ENCODE measurements at regions not wholly inside any gene's neighbourhood (a gene's known extent, or its start where the extent isn't known, plus 50 kb on each side); places are given as distances from the start of the nearest gene placed in this dataset.
A peak's percentile ranks its signal among the peaks of the same experiment; 100 is the strongest.

- DNase-seq (ENCODE audit: low spot score): no peak
These were observed 153.8 kb downstream of the ASB1 start for GRCh38 chr2:238580486-238580885.

- DNase-seq (ENCODE audit: low spot score): no peak
These were observed 154.4 kb downstream of the ASB1 start for GRCh38 chr2:238581126-238581525.

- DNase-seq (ENCODE audit: low spot score): no peak
These were observed 155.4 kb downstream of the ASB1 start for GRCh38 chr2:238582159-238582558.

- DNase-seq (ENCODE audit: low spot score): no peak
These were observed 157.9 kb downstream of the ASB1 start for GRCh38 chr2:238584617-238585016.

- DNase-seq (ENCODE audit: low spot score): no peak
These were observed 159.4 kb downstream of the ASB1 start for GRCh38 chr2:238585836-238586821.

GRCh38 chr2:238586931-238587775 is 160.4 kb downstream of the ASB1 start:
- no peak for DNase-seq (ENCODE audit: low spot score)

- no peak for DNase-seq (ENCODE audit: low spot score)
These were observed 161.3 kb downstream of the ASB1 start for GRCh38 chr2:238587776-238588660.

GRCh38 chr2:238589591-238590460 is 163.1 kb downstream of the ASB1 start:
- DNase-seq (ENCODE audit: low spot score): no peak

- no peak for DNase-seq (ENCODE audit: low spot score)
These were observed 165.0 kb downstream of the ASB1 start for GRCh38 chr2:238591732-238592131.

- no peak for DNase-seq (ENCODE audit: low spot score)
These were observed 166.5 kb downstream of the ASB1 start for GRCh38 chr2:238593236-238593635.

GRCh38 chr2:238593678-238594077 is 167.0 kb downstream of the ASB1 start:
- no peak for DNase-seq (ENCODE audit: low spot score)

- no peak for DNase-seq (ENCODE audit: low spot score)
These were observed 168.3 kb downstream of the ASB1 start for GRCh38 chr2:238594796-238595749.

GRCh38 chr2:238595750-238596570 is 169.2 kb downstream of the ASB1 start:
- no peak for DNase-seq (ENCODE audit: low spot score)

- DNase-seq (ENCODE audit: low spot score): peak; percentile 79
These were observed 170.1 kb downstream of the ASB1 start for GRCh38 chr2:238596571-238597551.

GRCh38 chr2:238597638-238598528 is 171.2 kb downstream of the ASB1 start:
- no peak for DNase-seq (ENCODE audit: low spot score)
